GM12892 (cell line): ENCODE measurements at regions not wholly inside any gene's neighbourhood (a gene's known extent, or its start where the extent isn't known, plus 50 kb on each side); places are given as distances from the start of the nearest gene placed in this dataset.

ENCODE experiments used
- POLR2A ChIP-seq: IDR thresholded peaks from 2 replicates; pipeline ENCODE4 v1.6.1; 2011; ENCODE audit warnings: low read depth, low read length, control low read depth
- POLR2AphosphoS5 ChIP-seq: IDR thresholded peaks from 2 replicates; pipeline ENCODE4 v1.6.1; 2011; ENCODE audit warnings: low read depth, low read length, control low read depth
- TAF1 ChIP-seq: IDR thresholded peaks from 2 replicates; pipeline ENCODE4 v1.6.1; 2011; ENCODE audit warnings: low read depth, mild to moderate bottlenecking, control low read depth, low read length, borderline replicate concordance

- TF ChIP-seq TAF1 (no peak), POLR2AphosphoS5 (no peak), POLR2A (no peak)
Measured at GRCh38 chr18:67239826-67240225, 276.7 kb downstream of the DSEL start.
